Liver (tissue), 7 donors: ENCODE measurements at regions not wholly inside any gene's neighbourhood (a gene's known extent, or its start where the extent isn't known, plus 50 kb on each side); places are given as distances from the start of the nearest gene placed in this dataset.

Experiments
- DNase-seq: peaks from one replicate; pipeline ENCODE4 v3.0.0-alpha.2; 2017; ENCODE audit warnings: low spot score
- H3K27ac ChIP-seq, 2 donors: one replicate each; pipeline ENCODE4 v1.7.0; 2013; ENCODE audit warnings: inconsistent platforms in 2 of 2, low read length in 2 of 2, control low read depth in 1 of 2, low read depth in 1 of 2, mild to moderate bottlenecking in 1 of 2
- H3K27me3 ChIP-seq, 4 donors: one replicate each; pipeline versions ENCODE4 v1.6.1 to v1.7.0; 2013; ENCODE audit warnings: low read length in 3 of 4, inconsistent platforms in 1 of 4, mild to moderate bottlenecking in 1 of 4, moderate library complexity in 1 of 4; ENCODE audit not compliant: control insufficient read depth in 4 of 4, insufficient read depth in 4 of 4
- H3K36me3 ChIP-seq, 4 donors: one replicate each; pipeline versions ENCODE4 v1.6.1 to v1.7.0; 2013; ENCODE audit warnings: low read length in 3 of 4, mild to moderate bottlenecking in 3 of 4, low read depth in 1 of 4, moderate library complexity in 1 of 4; ENCODE audit not compliant: control insufficient read depth in 4 of 4, insufficient read depth in 3 of 4
- H3K4me1 ChIP-seq, 4 donors: one replicate each; pipeline versions ENCODE4 v1.6.1 to v1.7.0; 2013; ENCODE audit warnings: low read length in 3 of 4, mild to moderate bottlenecking in 3 of 4, moderate library complexity in 1 of 4; ENCODE audit not compliant: control insufficient read depth in 4 of 4, insufficient read depth in 4 of 4
- H3K4me3 ChIP-seq, 3 donors: one replicate each; pipeline versions ENCODE4 v1.6.1 to v1.7.0; 2013; ENCODE audit warnings: low read length in 3 of 3, control low read depth in 1 of 3, low read depth in 1 of 3, mild to moderate bottlenecking in 1 of 3
- H3K9ac ChIP-seq, 2 donors: one replicate each; pipeline ENCODE4 v1.7.0; 2013; ENCODE audit warnings: low read length in 2 of 2, mild to moderate bottlenecking in 2 of 2, moderate library complexity in 2 of 2, control low read depth in 1 of 2, low read depth in 1 of 2
- H3K9me3 ChIP-seq, 4 donors: one replicate each; pipeline versions ENCODE4 v1.6.1 to v1.7.0; 2013; ENCODE audit warnings: low read length in 3 of 4; ENCODE audit not compliant: control insufficient read depth in 4 of 4
- ATF3 ChIP-seq: IDR thresholded peaks from 2 replicates; pipeline ENCODE4 v1.6.1; 2016; ENCODE audit warnings: antibody characterized with exemption
- EGR1 ChIP-seq, 2 donors: IDR thresholded peaks; 2 replicates each; pipeline ENCODE4 v1.6.1; 2016 to 2018; ENCODE audit warnings: antibody characterized with exemption in 2 of 2, low read depth in 2 of 2
- FOXA1 ChIP-seq: IDR thresholded peaks from 2 replicates; pipeline ENCODE4 v1.6.1; 2016; ENCODE audit warnings: antibody characterized with exemption
- FOXA2 ChIP-seq: IDR thresholded peaks from 2 replicates; pipeline ENCODE4 v1.6.1; 2016; ENCODE audit warnings: antibody characterized with exemption
- HNF4A ChIP-seq, 2 donors: conservative IDR thresholded peaks; 2 replicates each; pipeline ENCODE4 v1.6.1; 2016; ENCODE audit warnings: antibody characterized with exemption in 2 of 2, mild to moderate bottlenecking in 2 of 2
- JUND ChIP-seq, 2 donors: IDR thresholded peaks; 2 replicates each; pipeline ENCODE4 v1.6.1; 2016; ENCODE audit warnings: antibody characterized with exemption in 2 of 2
- MAX ChIP-seq: IDR thresholded peaks from 2 replicates; pipeline ENCODE4 v1.6.1; 2016; ENCODE audit warnings: antibody characterized with exemption
- NR2F2 ChIP-seq: IDR thresholded peaks from 2 replicates; pipeline ENCODE4 v1.6.1; 2016; ENCODE audit warnings: antibody characterized with exemption
- RAD21 ChIP-seq, 2 donors: IDR thresholded peaks; 2 replicates each; pipeline ENCODE4 v1.6.1; 2016; ENCODE audit warnings: antibody characterized with exemption in 2 of 2, mild to moderate bottlenecking in 2 of 2
- REST ChIP-seq: IDR thresholded peaks from 2 replicates; pipeline ENCODE4 v1.6.1; 2016; ENCODE audit warnings: antibody characterized with exemption, mild to moderate bottlenecking
- SP1 ChIP-seq: IDR thresholded peaks from 2 replicates; pipeline ENCODE4 v1.6.1; 2018; ENCODE audit warnings: antibody characterized with exemption, mild to moderate bottlenecking
- TAF1 ChIP-seq: conservative IDR thresholded peaks from 2 replicates; pipeline ENCODE4 v1.6.1; 2016; ENCODE audit warnings: antibody characterized with exemption, mild to moderate bottlenecking
- ZBTB33 ChIP-seq: IDR thresholded peaks from 2 replicates; pipeline ENCODE4 v1.6.1; 2016; ENCODE audit warnings: antibody characterized with exemption
- WGBS: extraction: QIAGEN DNeasy Blood & Tissue Kit; methylation state at CpG from one replicate; pipeline ENCODE4 v1.1.7; 2013; 5-methylcytosine and 5-hydroxymethylcytosine counted together
- donor health status: healthy.
- donor health status: healthy.
- donor health status: healthy.
- donor health status: healthy.

- H3K4me1 ChIP-seq, result no peaks in the 10 kb centered on the region
- H3K36me3 ChIP-seq, result no peaks in the 10 kb centered on the region
- no peak overlapping the region for H3K27ac ChIP-seq
- WGBS, result 57% methylated on average over 4 of the region's 4 CpGs
- no peak for DNase-seq
- H3K9me3 ChIP-seq, result no peaks in the 10 kb centered on the region
- H3K4me3 ChIP-seq, result no peak overlapping the region
- TF ChIP-seq RAD21 (IDR thresholded peaks at IDR 0.05), result no peak
- no peak for TF ChIP-seq HNF4A (conservative IDR thresholded peaks at IDR 0.05)
- TF ChIP-seq TAF1, result no peak
- no peak for TF ChIP-seq FOXA1
- TF ChIP-seq NR2F2, result no peak
- no peak for TF ChIP-seq REST
- H3K27me3 ChIP-seq, result no peaks in the 10 kb centered on the region
- H3K9ac ChIP-seq, result no peak overlapping the region
Observed at GRCh38 chr14:26849514-26849913, 251.7 kb upstream of the NOVA1 start.

GRCh38 chr14:26851793-26852192, 254.0 kb upstream of the NOVA1 start:
- DNase-seq, result no peak
- Histone ChIP-seq H3K9me3 (no peaks in the 10 kb centered on the region), H3K27me3 (no peaks in the 10 kb centered on the region), H3K4me1 (no peaks in the 10 kb centered on the region), H3K36me3 (no peaks in the 10 kb centered on the region), H3K4me3 (no peak overlapping the region), H3K27ac (no peak overlapping the region), H3K9ac (no peak overlapping the region)
- 87% methylated on average over 6 of the region's 6 CpGs for WGBS
- no peak for TF ChIP-seq HNF4A (conservative IDR thresholded peaks at IDR 0.05)
- TF ChIP-seq FOXA2, result no peak
- no peak for TF ChIP-seq NR2F2
- TF ChIP-seq MAX, result no peak
- no peak for TF ChIP-seq SP1

GRCh38 chr14:26855077-26855753, 257.4 kb upstream of the NOVA1 start:
- Histone ChIP-seq H3K9ac (no peak overlapping the region), H3K36me3 (no peaks in the 10 kb centered on the region), H3K9me3 (no peaks in the 10 kb centered on the region), H3K4me1 (no peaks in the 10 kb centered on the region), H3K27me3 (no peaks in the 10 kb centered on the region), H3K27ac (no peak overlapping the region), H3K4me3 (no peak overlapping the region)
- TF ChIP-seq NR2F2 (no peak), MAX (no peak), JUND (IDR thresholded peaks at IDR 0.05) (no peak), EGR1 (IDR thresholded peaks at IDR 0.05; ENCODE audit: low read depth in 2 of 2) (no peak), ZBTB33 (no peak), ATF3 (no peak)
- DNase-seq, result no peak
- WGBS, result 72% methylated on average over 7 of the region's 7 CpGs
